GM12892 (cell line): ENCODE measurements at regions not wholly inside any gene's neighbourhood (a gene's known extent, or its start where the extent isn't known, plus 50 kb on each side); places are given as distances from the start of the nearest gene placed in this dataset.
"Not testable (repeated sequence)": the region's sequence is repeated elsewhere in the genome, so short reads cannot be mapped to it uniquely, and the experiment has no call there.

Experiments
- POLR2A ChIP-seq: IDR thresholded peaks from 2 replicates; pipeline ENCODE4 v1.6.1; 2011; ENCODE audit warnings: low read depth, low read length, control low read depth
- POLR2AphosphoS5 ChIP-seq: IDR thresholded peaks from 2 replicates; pipeline ENCODE4 v1.6.1; 2011; ENCODE audit warnings: low read depth, low read length, control low read depth

GRCh38 chr11:96751807-96752206 is 362.0 kb downstream of the JRKL start:
- not testable (repeated sequence) for TF ChIP-seq POLR2AphosphoS5, POLR2A
